Stimulated activated naive CD8-positive, alpha-beta T cell treated with anti-CD3 and anti-CD28 coated beads, Interleukin-15, amount 100 ng/mL, for 72 hours (primary cell): ENCODE measurements at regions not wholly inside any gene's neighbourhood (a gene's known extent, or its start where the extent isn't known, plus 50 kb on each side); places are given as distances from the start of the nearest gene placed in this dataset.

ENCODE experiments used
- ATAC-seq: fragments of 150-1000 bp; cut with Tn5 transposase; 2 replicates; pipeline ENCODE4 v1.10.0; 2021; ENCODE audit warnings: mild to moderate bottlenecking, moderate library complexity
- DNase-seq, 2 donors: peaks; one replicate each; pipeline ENCODE4 v3.0.0; 2021 to 2022
- H3K27ac Mint-ChIP-seq, 2 donors: one replicate each; pipeline ENCODE4 v1.8.0; 2022; ENCODE audit warnings: mild to moderate bottlenecking in 2 of 2, mixed read lengths in 2 of 2, moderate library complexity in 2 of 2
- H3K27me3 Mint-ChIP-seq: one replicate; pipeline ENCODE4 v1.8.0; 2022; ENCODE audit warnings: mixed read lengths
- H3K4me1 Mint-ChIP-seq: one replicate; pipeline ENCODE4 v1.8.0; 2022; ENCODE audit warnings: mild to moderate bottlenecking, mixed read lengths
- H3K4me3 Mint-ChIP-seq, 2 donors: one replicate each; pipeline ENCODE4 v1.8.0; 2022; ENCODE audit warnings: mild to moderate bottlenecking in 2 of 2, mixed read lengths in 2 of 2, moderate library complexity in 1 of 2
- H3K9me3 Mint-ChIP-seq, 2 donors: one replicate each; pipeline ENCODE4 v1.8.0; 2022; ENCODE audit warnings: mixed read lengths in 2 of 2

DNA sequence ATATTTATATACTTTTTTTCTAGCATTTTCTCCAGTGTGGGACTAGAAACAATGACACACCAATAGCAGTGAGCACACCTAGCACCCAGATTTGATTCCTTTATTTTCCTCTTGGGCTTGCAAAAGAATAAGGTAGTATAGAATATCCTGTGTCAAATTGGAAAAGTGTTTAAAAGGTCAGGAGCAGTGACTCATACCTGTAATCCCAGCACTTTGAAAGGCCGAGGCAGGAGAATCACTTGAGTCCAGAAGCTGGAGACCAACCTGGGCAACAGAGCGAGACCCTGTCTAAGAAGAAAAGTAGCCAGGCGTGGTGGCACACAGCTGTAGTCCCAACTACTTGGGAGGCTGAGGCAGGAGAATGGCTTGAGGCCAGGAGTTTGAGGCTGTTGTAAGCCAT lies 53.8 kb upstream of the SGPP1 start:
- H3K4me1 Mint-ChIP-seq: no peaks in the 10 kb centered on the region
- no peak for DNase-seq
- no peak overlapping the region for H3K4me3 Mint-ChIP-seq
- H3K27ac Mint-ChIP-seq: no peak overlapping the region
- no peaks in the 10 kb centered on the region for H3K27me3 Mint-ChIP-seq
- ATAC-seq: no peak
- H3K9me3 Mint-ChIP-seq: no peaks in the 10 kb centered on the region

DNA sequence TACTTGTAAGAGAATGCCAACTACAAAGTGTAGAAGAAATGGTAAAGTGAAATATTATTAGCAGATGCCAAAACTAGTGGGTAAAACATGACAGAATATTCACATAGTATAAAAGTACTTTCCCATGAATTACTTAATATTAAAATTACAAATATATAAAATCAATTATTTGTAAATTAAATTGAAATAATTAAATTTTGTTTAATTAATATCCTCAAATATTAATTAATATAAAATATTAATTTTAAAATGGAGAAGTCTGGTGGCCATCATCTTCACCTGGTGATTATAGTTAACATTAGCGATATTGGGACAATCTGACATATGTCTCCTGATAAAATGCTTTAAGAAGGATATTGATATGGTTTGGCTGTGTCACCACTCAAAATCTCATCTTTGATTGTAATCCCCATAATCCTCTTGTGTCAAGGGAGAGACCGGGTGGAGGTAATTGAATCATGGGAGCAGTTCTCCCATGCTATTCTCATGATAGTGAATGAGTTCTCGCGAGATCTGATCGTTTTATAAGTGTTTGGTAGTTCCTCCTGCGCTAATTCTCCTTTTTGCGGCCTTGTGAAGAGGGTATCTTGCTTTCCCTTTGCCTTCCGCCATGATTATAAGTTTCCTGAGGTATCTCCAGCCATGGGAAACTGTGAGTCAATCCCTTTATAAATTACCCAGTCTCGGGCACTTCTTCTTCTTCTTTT lies 55.0 kb upstream of the SGPP1 start:
- Mint-ChIP-seq H3K27me3 (no peaks in the 10 kb centered on the region), H3K27ac (no peak overlapping the region), H3K4me3 (no peak overlapping the region), H3K9me3 (no peaks in the 10 kb centered on the region), H3K4me1 (no peaks in the 10 kb centered on the region)
- ATAC-seq (no peak), DNase-seq (no peak)

DNA sequence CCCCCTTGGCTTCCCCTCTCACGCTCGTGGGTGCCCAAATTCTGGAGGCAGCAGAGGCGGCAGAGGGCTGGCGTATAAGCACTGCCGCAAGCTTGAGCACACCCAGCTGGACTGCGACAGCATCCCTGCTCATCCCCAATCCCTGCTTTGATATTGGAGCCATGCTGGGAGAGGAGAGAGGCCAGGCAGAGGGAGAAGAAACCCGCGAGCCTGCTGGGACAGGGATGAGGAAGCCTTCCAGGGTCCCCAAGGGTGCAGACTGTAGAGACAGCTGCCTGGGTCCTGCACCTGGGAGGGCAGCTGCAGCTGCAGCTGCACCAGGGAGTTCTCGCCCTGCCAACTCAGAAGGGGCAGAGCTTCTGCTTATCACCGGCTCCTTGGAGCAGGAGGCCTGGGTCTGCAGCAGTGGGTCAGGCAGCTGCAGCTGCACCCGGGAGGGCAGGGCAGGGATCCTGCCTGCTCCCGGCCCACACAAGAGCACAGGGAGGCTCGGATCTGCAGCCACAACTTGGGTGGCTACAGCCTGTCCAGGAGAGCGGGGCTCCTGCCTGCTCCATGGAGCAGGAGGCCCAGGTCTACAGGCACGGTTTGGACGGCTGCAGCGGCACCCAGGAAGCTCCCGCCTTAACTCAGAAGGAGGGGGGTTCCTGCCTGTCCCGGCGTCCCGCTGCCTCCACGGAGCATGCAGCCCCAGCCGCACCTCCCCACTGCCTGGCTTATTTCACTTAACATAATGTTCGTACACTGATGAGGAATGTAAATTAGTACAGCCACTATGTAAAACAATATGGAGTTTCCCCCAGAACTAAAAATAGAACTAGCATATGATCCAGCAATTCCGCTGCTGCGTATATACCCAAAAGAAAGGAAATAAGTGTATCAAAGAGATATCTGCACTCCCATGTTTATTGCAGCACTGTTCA lies 60.4 kb upstream of the SGPP1 start:
- Mint-ChIP-seq H3K9me3 (no peaks in the 10 kb centered on the region), H3K27me3 (peaks cover 9% of the 10 kb centered on the region), H3K27ac (no peak overlapping the region), H3K4me1 (no peaks in the 10 kb centered on the region), H3K4me3 (no peak overlapping the region)
- no peak for ATAC-seq
- no peak for DNase-seq

DNA sequence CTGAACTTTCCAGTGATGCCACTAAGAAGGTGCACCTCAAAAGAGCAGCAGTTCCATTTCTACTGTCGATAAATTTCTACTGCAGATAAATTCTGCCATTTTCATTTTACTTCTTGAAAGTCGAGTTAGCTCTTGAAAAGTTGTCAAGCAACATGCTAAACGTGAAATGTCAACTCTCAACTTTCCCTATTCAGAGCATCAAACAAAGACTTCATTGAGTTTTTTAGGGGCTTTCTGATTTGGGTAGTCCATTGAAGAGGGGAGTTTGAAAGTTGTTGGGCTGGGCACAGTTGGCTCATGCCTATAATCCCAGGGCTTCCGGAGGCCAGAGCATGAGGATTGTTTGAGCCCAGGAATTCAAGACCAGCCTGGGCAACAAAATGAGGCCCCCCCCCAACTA lies 59.4 kb upstream of the SYNE2 start:
- DNase-seq (no peak), ATAC-seq (no peak)
- no peaks in the 10 kb centered on the region for H3K4me1 Mint-ChIP-seq
- peaks cover 9% of the 10 kb centered on the region for H3K27me3 Mint-ChIP-seq
- H3K4me3 Mint-ChIP-seq: no peak overlapping the region
- no peaks in the 10 kb centered on the region for H3K9me3 Mint-ChIP-seq
- H3K27ac Mint-ChIP-seq: no peak overlapping the region

DNA sequence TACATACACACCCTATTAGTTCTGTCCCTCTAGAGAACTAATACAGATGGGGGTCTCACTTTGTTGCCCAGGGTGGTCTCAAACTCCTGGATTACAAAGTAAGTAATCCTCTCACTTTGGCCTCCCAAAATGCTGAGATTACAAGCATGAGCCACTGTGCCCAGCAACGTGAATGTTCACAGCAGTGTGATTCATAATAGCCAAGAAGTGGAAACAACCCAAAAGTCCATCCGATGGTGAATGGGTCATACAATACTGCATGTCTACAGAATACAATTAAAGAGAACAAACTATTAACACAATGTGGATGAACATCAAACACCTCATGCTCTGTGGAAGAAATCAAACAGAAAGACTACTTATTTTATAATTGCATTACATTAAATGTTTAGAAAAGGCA lies 57.3 kb upstream of the SYNE2 start:
- H3K27ac Mint-ChIP-seq: no peak overlapping the region
- no peak overlapping the region for H3K4me3 Mint-ChIP-seq
- no peaks in the 10 kb centered on the region for H3K4me1 Mint-ChIP-seq
- no peak for DNase-seq
- no peaks in the 10 kb centered on the region for H3K27me3 Mint-ChIP-seq
- H3K9me3 Mint-ChIP-seq: no peaks in the 10 kb centered on the region
- ATAC-seq: no peak

DNA sequence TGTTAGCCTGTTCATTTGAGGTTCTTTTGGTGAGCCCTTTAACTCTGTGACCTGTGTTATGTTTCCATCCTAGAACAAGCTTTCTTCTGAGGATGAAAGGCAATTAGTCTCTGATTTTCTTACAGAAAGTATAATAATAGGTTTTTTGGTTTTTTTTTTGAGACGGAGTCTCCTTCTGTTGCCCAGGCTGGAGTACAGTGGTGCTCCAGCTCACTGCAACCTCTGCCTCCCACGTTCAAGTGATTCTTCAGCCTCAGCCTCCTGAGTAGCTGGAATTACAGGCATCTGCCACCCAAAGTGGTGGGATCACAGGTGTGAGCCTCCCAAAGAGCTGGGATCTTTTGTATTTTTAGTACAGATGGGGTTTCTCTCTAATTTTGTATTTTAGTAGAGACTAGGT lies 52.7 kb upstream of the SYNE2 start:
- Mint-ChIP-seq H3K9me3 (no peaks in the 10 kb centered on the region), H3K27ac (no peak overlapping the region), H3K4me1 (no peaks in the 10 kb centered on the region), H3K4me3 (no peak overlapping the region), H3K27me3 (no peaks in the 10 kb centered on the region)
- DNase-seq: no peak
- ATAC-seq: no peak

DNA sequence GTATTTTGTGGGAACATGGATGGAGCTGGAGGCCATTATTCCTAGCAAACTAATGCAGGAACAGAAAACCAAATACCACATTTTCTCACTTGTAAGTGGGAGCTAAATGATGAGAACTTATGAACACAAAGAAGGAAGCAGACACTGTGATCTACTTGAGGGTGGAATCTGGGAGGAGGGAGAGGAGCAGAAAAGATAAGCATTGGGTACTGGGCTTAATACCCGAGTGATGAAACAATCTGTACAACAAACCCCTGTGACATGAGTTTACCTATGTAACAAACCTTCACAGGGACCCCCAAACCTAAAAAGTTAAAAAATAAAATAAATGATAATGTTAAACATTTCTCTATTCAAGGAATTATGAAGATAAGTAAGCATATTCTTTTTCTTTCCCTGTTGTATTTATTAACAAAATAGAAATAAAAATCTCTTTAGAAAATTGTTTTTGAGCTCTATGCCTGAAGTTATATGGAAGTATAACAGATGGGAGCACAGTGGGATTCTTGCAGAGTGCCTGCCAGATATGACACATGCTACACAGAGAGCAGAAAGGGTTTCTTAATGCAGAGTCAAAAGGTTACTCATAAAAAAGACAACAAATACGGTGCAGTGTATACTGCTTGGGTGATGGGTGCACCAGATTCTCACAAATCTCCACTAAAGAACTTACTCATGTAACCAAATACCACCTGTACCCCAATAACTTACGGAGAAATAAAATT lies 52.0 kb upstream of the SYNE2 start:
- Mint-ChIP-seq H3K27ac (peak overlapping the region in 1 of 2 donors; percentile 34), H3K4me1 (no peaks in the 10 kb centered on the region), H3K27me3 (no peaks in the 10 kb centered on the region), H3K9me3 (no peaks in the 10 kb centered on the region), H3K4me3 (no peak overlapping the region)
- DNase-seq: no peak
- ATAC-seq: no peak
